Stimulated activated CD4-positive, alpha-beta T cell treated with anti-CD3 and anti-CD28 coated beads, Interleukin-4, amount 100 ng/mL, for 24 hours (primary cell): ENCODE measurements at regions not wholly inside any gene's neighbourhood (a gene's known extent, or its start where the extent isn't known, plus 50 kb on each side); places are given as distances from the start of the nearest gene placed in this dataset.

Experiments
- DNase-seq: peaks from one replicate; pipeline ENCODE4 v3.0.0-alpha.2; 2020

DNA sequence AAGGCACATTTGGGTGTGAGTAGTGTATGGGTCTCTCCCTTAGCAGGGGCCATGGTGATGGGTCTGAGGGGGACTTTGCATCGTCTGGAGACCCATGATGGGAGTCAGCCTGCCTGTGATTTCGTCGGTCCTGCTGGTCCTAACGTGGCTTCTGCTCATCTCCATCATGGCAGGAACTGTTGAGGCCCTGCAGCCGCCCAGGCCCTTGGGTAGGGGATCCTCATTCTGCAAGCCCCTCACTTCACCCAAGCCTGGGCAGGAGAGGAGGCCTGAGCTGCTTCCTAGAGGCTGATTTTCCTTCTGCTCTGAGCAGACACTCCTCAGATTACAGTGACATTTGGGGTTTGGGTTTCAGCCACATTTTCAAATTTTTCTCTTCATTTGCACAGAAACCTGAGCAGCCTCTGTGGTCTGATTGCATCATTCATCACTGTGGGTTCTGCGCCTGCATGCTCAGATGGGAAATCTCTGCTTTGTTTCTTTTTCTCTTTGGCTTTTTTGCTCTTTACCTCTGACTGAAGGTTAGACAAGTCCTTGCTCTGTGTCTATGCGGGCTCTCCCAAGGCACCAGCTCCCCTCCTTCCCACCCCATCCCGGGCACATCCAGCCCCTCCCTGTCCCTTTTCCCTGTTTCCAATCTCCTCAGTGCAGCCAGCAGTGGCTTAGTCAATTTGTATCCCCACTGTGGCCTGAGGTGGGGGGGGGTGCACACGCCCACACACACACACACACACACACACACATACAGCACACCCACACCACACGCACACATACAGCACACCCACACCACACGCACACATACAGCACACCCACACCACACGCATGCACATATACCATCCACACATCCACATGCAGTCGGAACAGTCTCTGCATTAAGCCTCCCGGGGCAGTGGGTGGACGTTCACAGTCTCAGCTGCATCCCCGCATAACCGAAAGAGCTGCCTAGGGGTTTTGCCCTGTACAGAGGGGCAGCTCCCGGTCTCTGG lies 305.4 kb upstream of the HS6ST1 start:
- no peak for DNase-seq

DNA sequence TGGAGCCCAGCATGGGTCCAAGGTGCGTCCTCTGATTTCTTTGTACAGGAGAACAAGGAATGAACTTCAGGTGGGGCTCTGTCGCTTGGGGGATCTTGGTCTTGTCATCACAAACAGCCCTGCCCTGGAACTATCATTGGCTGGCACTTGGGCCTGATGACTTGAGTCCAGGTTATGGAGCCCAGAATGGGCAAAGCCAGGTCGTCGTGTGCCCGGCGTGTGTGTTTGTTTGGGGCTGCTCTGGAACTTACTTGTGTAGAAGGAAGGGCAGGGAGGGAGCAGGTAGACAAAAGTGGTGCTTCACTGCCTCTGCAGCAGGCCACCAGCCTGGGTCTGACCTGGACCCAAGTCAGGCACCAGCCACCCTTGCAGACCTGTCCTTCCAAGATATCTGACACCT lies 306.3 kb upstream of the HS6ST1 start:
- no peak for DNase-seq

DNA sequence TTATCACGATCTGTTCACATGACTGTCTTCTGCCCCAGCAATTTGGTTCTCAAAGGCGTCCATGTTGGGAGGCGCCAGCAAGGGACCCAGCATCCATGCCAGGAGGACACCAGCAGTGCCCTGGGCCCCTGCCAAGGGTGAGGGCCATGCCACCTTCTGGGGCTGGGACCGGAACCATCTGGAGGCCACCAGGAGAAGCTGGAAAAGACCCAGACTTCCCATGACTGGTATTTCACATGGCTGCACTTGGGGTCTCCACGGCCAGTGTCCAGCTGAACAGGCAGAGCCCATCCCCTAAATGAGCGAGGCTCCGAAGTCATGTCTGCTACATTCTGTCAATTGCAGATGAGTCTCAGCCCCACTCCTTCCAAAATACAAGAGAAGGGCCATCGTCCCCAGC lies 306.8 kb upstream of the HS6ST1 start:
- DNase-seq: no peak

DNA sequence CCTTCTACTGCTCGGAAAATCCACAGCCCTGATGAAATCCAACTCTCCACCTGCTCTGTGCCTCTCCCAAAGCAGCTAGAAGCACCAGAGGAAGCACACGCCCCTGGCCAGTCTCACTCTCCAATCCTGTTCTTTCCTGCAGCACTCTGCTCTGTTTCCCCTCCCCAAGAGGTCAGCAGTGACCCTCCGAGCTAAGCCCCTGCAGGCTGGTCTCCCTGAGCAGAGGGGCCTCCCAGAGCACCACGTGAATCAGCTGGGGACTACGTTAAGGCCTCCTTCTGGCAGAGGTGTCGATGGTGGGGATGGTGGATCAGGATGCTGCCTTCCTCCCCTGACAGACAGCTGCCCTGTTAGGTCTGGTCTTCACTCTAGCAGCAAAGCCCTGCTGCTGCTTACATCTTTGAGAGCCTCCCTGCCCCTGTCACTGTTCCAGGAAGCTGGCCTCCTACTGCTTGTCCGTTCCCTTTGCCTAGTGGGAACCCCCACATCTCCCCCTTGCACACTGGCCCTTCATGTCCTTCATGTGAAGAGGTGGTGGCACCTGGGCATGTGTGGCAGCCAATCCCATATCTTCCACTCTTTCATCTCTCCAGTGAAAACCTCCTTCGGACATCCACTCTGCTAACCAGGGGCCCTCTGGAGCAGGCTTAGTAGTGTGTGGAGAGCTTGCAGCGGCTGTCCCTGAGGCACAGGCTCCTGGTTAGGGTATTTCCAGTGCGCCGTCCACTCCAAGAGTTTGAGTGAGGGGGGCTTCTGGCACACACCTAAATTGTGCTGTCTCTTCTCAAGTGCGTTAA lies 307.5 kb upstream of the HS6ST1 start:
- no peak for DNase-seq

DNA sequence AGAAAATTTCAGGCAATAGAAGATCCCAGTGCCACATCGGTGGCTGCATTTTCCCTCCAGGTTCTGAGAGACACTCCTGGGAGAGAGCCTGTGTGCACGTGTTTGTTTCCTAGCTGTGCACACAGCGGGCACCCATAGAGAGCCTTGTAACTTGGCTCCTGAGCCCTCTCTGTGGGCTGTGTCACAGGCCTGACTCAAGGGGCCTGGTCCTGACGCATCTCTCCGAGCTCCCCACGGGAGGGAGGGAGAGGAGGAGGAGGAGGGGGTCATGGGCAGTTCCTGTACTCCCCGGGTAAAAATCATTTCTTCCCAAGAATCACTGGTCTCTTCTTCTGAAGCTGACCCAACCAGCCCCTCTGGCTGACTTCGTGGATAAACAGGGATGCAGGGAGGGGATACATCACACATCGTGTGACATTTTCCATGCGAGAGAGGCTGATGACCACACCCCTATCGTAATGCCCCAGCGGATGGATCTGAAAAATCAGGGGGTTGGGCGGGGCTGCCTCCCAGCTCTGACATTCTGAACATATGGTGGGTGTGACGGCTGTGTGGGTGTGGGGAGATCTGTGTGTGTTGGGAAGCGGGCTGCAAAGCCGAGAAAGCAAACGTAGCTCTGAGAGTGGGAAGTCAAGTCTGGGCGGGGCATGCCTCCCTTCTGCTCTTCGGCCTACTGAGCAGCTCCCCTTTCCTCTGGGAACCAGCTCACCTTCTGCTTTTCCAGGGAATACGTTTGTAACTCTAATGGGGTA lies 308.3 kb upstream of the HS6ST1 start:
- no peak for DNase-seq

DNA sequence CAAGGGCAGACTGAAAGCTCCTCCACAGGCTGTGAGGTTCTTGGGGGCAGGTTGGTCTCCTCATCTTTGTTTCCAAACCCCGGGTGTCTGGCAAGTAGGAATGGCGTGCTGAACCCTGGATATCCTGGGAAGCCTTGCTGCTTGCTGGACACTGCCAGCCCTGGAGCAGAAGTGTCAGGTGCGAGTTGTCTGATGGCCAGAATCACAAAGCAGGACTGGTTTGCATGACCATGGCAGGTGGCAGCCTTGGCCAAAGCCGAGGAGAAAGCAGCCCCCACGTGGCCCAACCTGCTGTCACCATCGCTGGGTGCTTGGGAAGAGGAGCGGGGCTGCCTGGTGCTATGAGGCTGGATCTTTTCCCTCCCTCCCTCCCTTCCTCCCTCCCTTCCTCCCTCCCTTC lies 309.5 kb upstream of the HS6ST1 start:
- DNase-seq: no peak

DNA sequence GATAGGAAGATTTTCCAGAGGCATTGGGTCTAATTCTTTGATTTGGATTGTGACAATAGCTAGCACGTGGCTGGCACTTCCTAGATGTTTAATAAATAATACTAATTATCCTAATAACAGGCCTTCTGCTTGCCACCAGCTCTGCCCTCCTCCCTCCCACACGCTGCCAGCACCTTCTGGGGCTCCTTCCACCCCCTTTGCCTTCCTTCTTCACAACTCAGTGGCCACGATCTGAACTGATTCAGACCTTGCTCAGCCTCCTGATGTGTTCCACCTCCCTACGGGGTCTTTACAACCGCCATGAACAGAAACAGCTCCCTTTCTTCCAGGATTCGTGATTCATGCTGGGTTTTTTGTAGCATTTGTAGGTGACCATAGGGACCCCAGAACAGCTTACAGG lies 310.3 kb upstream of the HS6ST1 start:
- DNase-seq: no peak

DNA sequence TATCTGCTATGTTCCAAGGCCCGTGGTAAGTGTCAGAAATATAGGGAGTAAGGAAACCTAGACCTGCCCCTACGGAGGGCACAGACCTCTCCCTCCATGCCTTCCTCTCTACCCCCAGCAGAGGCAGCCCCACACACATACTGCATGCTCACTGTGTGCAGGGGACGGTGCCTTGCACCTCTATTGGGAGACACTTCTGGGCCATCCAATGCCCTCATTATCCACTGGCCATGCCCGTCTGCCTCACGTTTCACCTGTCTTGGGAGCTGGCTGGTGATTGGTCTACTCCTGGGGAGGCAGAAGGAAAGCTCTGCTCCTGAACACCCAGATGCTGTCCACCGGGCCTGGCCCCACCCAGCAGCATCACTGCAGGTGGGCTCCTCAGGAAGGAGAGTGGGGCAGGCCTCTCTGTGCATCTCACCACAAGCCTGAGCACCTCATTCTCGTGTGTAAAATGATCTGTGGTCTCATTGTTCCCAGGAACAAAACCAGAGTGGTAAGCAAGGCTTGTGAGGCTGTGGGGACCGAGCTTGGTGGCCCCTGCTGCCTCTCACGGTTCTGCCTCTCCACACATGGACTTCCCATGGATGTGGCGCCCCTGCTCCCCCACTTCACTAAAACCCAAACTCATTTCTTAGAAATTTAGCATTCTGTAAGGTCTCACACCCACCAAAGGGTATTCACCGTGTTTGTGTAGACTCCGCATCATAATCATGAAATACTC lies 312.5 kb upstream of the HS6ST1 start:
- DNase-seq: no peak

DNA sequence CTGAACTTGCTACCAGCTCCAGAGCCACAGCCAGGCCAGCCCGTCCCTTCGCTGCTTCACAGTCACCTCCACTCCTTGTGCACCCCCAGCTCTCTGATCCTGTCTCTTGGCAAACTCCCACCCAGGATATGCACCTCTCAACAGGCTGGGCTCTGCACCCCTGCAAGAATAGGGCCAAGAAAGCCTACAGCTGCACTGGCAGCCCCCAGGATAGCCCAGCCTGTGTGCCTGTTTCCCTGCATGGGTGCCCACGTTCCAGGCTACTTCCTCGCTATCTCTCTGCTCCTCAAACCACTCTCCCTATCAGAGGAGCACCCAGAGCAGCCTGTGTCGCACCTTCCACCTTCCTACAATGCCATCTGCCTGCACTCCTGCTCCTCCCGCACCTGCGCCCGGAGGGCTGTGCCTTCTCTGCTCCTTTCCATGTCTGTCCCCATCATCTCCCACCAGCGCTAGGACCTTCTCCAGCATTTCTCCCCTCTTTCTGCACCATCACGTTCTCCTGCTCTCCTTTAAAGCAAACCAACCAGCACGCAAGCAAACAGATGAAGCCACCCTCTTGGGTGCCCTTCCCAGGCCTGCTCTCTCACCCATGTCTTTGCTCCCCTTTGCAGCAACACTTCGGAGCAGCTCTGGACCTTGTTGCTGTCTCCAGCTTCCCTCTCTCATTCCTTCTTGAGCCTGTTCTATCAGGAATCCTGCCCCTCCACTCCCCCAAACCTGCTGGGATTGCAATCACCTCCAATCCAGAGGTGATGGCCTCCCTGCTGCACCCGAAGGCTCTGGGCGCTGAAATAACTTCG lies 313.2 kb upstream of the HS6ST1 start:
- no peak for DNase-seq

DNA sequence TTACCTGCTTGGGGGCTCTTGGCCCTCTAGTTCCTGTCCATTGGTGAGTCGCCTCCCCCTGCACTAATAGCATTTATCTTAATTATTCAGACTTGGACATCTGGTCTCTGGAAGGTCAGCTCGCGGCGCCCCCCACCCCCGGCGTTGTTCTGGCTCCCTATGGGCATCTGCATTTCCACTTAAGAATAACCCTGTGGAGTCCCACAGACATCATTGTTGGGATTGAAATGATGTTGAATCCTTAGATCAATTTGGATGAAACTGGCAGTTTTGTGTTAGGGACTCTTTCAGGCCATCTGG lies 313.8 kb upstream of the HS6ST1 start:
- DNase-seq: no peak

DNA sequence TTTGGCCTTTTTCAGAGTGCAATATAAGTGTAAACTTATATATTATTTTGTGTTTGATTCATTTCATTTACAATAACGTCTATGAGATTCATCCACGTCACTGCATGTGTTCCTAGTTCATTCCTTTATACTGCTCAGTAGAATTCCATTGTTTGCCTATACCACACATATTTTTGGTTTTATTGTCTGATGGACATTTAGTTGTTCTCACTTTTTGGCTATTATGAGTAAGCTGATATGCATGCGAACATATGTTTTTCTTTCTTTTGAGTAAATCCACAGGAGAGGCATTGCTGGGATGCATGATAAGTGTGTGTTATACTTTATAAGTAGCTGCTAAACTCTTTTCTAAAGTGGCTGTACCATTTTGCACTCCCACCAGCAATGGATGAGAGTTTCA lies 314.8 kb upstream of the HS6ST1 start:
- no peak for DNase-seq

DNA sequence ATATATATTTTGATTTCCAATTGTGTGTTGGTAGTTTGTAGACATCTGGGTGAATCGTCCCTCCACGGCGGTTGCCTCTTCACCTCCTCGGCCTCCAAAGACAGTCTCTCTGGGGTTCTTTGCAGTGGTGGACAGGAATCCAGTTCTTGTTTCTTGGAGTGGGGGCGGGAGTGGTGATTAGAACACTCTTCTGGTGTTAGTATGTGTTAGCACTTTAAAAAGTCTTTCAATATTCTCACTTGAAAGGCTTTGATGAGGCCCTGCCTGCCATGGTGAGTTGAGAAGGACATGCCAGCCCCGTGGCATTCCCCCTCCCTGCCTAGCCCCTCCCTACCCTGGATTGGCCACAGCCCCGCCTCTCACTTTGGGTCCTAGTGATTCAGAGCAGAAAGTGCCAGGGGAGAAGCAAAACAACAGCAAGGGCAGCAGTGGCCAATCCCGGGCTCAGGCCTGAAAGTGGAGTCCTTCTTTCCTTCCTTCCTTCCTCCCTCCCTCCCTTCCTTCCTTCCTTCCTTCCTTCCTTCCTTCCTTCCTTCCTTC lies 316.8 kb upstream of the HS6ST1 start:
- DNase-seq: no peak

DNA sequence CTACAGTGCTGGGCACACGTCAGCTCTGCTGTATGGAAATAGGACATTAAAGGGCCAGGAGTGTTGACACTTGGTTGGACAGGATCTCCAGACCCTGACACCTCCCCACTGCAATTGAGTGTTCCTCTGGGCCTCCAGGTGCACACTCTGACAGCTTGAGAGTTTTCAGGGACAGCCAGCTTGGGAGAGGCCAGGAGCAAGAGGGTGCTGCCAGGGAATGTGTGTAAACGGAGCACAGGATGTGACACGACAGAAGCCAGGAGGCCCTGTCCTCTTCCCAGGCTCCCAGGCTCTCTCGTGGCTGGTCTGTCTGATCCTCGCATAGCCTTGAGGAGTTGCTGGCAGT lies 318.1 kb upstream of the HS6ST1 start:
- DNase-seq: no peak

DNA sequence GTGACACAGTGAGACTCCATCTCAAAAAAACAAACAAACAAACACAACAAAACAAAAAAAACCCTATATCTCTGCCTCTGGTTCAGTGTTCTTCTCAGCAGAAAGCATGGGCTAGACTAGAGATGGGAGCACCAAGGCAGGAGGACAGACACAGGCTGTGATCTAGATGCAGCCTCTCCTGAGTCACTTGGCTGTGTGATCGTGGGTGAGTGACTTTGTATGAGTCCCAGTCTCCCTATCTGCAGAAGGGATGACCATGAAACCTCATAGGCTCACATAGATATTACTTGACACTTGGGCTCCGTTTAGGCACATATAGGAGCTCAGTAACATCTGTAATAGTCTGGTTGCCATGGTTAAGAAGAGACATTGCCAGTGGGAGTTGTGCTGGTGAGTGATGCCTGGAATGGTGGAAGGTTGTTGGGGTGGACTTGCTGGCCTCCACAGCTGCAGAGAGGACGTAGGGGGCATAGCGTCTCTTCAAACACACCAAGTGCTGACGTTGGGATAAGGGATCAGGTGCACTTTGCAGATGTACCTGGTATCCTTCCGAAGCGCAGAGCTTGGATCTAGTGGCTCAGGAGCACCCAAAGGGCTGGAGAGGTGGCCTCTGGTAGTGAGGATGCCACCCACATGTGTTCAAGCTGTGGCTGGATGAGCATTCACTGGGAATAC lies 318.9 kb upstream of the HS6ST1 start:
- no peak for DNase-seq

DNA sequence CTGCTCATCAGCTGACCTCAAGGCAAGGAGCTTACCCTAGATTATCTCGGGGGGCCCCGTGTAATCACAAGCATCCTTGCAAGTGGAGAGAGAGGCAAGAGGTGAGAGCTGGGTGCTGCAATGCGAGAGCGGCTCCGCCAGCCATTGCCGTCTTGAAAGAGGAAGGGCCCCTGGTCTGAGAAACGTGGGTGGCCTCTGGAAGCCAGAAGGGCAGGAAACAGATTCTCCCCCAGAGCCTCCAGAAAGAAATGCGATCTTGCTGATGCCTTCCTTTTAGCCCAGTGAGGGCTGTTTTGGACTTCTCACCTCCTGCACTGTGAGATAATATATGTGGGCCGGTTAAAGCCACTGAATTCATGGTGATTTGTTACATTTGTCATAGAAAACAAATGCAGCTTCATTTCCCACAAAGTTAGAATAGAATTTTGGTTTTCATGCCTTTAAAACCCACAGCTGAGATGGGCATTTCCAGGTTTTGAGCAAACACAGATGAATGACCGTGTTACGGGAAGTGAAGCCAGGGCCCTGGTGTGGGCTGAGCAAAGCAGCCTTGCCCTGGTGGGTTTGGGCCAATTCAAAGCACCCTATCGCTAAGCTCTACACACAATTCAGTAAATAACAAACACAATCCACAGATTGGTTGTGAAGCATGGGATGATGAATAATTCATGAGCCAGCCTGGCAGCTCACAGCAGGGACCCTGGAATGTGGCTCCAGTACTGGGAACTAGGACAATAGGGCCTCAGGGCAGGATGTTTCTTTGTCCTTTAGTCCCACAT lies 319.9 kb upstream of the HS6ST1 start:
- no peak for DNase-seq

DNA sequence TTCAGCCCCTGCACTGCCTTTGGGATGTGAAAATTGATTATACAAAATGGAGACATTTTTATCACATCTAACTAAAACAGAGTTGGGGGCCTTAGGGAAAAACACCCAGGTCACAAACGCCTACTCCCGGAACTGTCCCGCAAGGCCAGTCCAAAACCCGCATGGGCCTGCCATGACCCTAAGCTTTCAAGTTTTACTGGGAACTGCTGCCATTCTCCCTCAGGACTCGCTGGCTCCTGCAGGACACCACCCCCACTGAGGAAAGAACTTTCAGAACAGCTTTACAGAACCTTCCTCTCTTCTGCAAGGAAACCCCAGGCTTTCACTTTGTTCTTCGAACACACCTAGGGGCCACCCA lies 320.4 kb upstream of the HS6ST1 start:
- DNase-seq: no peak

DNA sequence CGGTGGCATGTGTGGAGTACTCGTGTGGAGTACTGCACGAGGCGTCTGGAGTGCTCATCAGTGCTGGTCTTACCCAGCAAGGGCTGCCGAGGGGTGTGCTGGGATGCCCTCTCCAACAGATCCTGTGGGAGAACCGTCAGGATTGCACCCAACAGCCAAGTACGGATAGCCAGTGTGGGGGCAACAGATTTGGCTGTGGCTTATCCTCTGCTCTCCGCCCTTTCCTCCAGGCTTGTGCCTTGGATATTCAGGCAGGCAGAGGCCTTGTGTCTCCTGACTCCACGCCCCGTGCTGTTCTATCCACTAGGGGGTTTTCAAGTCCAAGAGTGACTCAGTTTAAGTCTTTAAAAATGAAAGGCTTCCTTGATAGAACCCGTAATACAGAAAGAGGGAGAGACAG lies 321.0 kb upstream of the HS6ST1 start:
- DNase-seq: no peak

DNA sequence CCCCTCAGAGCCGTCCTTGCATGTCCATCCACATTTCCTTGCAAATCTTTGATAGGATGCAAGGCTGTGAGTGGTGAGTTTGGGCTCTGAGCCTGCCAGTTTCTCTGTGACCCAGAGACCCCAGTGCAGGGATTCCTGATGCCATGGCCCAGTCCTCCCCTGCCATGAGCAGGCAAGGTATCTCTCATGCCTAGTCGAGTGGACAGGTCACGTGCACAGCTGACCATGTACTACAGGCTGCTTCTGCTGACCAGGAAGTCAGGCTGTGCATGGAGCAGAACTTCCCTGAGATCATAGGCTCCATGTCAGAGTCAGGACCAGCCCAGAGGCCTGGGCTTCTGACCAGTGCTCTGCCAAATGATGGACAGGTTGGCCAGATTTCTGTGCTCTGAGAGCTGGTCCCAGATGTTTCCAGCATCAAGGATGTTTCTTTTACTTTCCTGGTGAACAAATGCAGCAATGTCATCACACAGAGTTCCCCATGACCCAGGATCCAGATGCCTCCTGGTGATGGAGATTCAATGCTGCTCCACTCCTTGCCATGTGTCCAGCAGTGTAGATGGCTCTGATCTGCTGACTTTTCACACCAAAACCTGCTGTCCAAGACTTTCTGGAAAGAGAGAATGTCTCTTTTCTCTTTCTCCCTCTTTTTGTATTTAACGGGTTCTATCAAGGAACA lies 321.6 kb upstream of the HS6ST1 start:
- DNase-seq: no peak

DNA sequence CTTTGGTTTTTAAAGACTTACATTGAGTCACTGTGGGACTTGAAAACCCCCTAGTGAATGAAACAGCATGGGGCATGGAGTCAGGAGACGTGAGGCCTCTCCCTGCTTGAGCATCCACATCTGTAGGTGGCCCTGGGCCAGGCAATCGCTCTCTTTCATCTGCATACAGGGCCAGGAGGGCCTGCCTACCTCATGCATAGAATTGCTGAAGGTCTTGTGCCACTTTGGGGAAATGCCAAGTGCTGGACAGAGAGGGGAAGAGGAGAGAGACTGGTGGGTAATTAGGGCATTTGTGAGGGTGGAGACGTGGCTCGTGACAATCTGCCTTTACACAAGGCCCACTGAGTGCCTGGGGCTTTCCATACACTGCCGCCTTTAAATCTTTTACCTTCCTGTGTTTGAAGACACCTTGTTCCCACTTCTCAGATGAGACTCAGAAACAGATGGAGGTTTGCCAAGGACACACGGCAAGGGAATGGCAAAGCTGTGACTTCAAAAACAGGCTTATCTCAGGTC lies 322.2 kb upstream of the HS6ST1 start:
- no peak for DNase-seq
